Fibroblast of lung (primary cell): ENCODE measurements at regions not wholly inside any gene's neighbourhood (a gene's known extent, or its start where the extent isn't known, plus 50 kb on each side); places are given as distances from the start of the nearest gene placed in this dataset.

Experiments
- EZH2 ChIP-seq: IDR thresholded peaks from 2 replicates; pipeline ENCODE4 v1.5.1; 2012; ENCODE audit warnings: low read length, control low read depth, mild to moderate bottlenecking; ENCODE audit errors: missing control alignments
- TF ChIP-seq, protein P1 (sequence below), 2 donors: IDR thresholded peaks in 1 of 2; conservative IDR thresholded peaks in 1 of 2; 1 replicate in 1 of 2; 2 replicates in 1 of 2; pipeline ENCODE4 v1.5.1; 2011 to 2012; ENCODE audit warnings: low read length in 2 of 2, control low read depth in 1 of 2, inconsistent platforms in 1 of 2, low read depth in 1 of 2, mild to moderate bottlenecking in 1 of 2

GRCh38 chr3:182503401-182503800 lies 289.9 kb upstream of the ATP11B start:
- TF ChIP-seq, protein P1, sequence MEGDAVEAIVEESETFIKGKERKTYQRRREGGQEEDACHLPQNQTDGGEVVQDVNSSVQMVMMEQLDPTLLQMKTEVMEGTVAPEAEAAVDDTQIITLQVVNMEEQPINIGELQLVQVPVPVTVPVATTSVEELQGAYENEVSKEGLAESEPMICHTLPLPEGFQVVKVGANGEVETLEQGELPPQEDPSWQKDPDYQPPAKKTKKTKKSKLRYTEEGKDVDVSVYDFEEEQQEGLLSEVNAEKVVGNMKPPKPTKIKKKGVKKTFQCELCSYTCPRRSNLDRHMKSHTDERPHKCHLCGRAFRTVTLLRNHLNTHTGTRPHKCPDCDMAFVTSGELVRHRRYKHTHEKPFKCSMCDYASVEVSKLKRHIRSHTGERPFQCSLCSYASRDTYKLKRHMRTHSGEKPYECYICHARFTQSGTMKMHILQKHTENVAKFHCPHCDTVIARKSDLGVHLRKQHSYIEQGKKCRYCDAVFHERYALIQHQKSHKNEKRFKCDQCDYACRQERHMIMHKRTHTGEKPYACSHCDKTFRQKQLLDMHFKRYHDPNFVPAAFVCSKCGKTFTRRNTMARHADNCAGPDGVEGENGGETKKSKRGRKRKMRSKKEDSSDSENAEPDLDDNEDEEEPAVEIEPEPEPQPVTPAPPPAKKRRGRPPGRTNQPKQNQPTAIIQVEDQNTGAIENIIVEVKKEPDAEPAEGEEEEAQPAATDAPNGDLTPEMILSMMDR (conservative IDR thresholded peaks at IDR 0.05 in 1 of 2, IDR thresholded peaks at IDR 0.05 in 1 of 2; ENCODE audit: low read depth in 1 of 2, low read length in 2 of 2), result no peak
- no peak for TF ChIP-seq EZH2
